Right hindlimb (tissue), 1 donor: ENCODE measurements at regions not wholly inside any gene's neighbourhood (a gene's known extent, or its start where the extent isn't known, plus 50 kb on each side); places are given as distances from the start of the nearest gene placed in this dataset.

Experiments used
- DNase-seq: peaks from one replicate; pipeline ENCODE4 v3.0.0-alpha.2; 2018

DNA sequence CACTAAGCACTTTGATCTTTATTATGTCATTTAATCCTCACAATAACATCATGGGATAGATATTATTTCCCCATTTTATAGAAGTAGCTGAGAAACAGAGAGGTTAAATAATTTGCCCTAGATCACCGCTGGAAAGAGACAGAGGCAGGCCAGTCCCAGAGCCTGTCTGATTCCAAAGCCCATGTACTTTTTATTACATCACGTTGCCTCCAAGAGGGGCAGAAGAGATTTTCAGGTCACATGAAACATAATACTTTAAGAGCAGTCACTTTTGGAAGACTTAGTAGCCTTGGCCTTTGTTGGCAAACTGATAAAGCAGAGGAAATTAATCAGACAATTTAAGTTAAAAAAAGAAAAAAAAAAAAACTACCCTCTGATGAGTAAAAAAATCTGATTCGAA is 200.2 kb upstream of the ARHGAP20 start:
- DNase-seq = no peak

DNA sequence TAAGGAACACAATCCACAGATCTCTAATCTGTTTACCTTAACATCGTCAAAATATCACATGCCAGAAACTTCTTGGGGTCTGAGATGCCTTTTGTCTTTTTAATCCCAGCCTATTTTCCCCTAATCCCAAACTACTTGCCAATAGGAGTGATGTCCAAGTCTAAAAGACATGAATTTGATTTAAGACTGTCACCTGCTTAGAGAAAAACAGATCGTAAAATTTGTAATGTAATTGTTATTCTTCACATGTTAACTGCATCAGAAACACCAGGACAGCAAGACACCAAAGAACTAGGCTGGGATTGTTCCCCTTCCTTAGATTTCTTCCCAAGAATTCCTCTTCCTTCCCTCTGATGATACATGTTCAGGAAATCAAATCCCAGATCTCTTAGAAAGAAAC is 198.1 kb upstream of the ARHGAP20 start:
- no peak for DNase-seq

DNA sequence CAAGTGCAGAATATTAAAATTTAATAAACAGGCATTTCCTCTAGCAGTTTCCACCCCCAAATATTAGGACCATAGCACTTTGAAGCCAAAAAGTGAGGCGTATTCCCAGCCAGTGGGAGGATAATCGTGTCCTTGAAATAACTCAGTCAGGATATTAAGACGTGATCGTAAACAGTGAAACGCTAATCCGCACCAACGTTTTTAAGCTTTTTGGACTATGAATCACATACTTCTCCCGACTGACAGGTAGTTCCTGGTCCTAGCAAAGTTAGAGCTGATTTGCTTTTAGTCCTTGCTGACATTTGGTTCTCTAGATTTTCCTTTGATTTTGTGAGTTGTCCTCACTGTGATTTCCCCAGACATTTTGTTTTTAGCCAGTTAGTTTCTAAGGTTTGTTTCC is 197.1 kb upstream of the ARHGAP20 start:
- DNase-seq = no peak

DNA sequence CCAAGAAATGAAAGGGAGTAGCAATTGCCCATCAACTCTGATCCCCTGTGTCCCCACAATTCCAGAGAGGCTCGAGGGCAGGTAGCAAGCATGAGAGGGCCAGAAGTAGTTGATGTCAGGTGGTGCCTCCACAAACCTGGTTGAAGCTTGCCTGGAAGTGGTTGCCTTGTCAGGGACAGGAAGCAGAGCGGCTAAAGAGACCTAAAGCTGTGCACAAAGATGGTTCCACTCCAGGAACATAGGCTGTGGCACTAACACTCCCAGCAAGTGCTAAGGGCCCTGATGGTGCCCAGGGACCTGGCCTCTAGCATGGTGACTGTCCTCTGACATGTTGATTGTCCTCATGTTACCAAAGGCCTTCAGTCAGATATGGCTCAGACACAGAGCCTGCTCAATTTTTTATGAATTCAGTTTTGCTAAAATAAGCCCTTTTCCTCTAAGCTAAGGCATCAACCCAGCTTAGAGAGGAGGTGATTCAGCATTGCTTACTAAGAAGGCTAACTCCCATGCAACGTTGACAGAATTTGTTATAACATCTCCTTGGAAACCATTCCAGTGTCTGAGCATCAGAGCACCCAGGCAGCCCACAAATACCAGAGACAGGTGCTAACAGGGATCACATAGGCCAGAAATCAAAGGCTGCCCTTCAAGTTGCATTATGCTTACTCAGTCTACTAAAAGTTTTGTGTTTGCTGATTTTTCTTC is 196.3 kb upstream of the ARHGAP20 start:
- DNase-seq = no peak

DNA sequence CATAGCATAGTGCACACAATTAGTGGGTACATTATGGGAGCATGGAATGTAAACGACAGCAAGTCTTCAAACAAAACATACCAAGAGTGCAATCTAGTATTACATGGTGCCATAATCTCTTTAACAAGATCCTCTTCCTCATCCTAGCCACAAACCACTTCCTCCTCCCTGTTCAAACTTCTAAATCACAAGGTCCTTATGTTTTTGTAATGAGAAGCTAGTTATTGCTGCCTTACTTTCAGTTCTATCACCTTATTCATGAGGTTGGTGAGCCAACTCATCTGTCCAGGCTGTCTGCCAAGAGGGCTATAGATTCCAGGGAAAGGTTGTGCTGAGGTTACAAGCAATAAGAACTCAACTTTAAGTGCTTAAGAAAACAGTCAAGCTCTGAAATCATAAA is 195.4 kb upstream of the ARHGAP20 start:
- peak; percentile 65 for DNase-seq

DNA sequence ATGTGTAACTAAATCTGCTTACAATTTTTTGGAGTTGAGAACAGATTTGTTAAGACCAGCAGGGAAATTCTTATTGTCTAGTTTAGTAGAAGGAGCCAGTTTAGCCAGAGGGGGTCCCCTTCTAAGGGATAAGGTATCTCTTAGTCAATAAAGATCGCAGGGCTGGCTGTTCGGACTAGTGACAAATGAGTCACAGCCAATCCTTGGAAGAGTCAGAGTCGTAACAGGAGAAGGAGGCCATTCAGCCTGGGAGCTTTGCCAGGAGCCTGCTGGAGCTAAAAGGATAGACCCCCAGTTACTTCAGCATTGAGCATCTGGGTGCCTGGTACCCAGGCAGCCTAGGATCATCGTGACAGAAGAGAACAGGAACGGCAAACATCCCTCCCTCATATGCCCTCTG is 191.6 kb upstream of the ARHGAP20 start:
- no peak for DNase-seq

DNA sequence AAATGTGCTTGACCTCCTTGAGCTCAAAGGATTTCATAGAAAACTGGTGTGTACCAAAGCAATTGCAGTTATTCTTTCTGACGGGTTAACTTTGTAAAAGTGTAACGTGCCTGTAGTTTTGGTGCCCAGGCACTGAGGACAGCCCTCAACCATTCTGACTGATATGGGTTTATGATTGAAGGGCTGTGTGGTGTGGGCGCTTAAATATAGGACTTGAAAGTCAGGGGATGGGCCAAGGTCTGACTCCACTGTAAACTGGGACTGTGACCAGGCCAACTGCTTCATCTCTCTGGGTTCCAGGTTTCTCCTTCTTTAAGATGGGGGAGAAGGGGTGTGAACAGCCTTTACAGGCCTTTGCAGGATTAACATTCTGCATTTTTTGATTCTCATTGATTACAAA is 191.1 kb upstream of the ARHGAP20 start:
- no peak for DNase-seq

DNA sequence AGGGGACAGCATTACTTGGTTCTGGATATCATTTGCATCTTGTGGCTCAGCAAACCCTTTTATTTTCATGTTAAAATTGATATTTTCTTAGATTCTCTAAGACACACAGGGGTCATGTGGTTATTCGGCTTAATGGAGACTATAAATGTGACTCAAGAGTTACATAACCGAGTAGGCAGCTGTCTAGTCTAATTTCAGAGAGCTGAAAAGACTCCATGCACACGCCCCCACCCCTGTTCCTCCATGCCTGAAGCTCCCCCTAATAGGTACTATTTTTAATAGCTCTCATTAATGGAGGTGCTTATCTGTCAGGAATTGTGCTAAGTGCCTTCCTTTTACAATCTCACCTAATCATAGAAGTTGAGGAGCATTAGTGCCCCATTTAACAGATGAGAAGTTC is 189.2 kb upstream of the ARHGAP20 start:
- DNase-seq = no peak

DNA sequence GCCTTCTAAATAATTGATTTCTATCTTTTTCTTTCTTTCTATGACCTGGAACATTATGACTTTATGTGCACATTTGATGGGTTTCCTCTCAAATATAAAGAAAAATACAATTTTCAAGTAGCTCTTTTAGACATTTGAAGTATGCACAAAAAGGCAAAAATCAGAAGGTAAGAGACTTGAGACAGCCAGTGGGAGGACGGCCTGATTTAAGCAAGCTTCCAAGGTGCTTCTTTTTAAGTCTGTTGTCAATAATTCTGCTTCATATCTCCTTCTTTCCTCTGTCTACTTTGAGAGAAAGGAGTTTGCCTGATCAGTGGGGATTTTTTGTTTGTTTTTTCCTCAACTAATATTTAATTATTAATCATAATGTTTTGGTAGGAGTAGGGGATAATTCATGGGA is 188.2 kb upstream of the ARHGAP20 start:
- no peak for DNase-seq

DNA sequence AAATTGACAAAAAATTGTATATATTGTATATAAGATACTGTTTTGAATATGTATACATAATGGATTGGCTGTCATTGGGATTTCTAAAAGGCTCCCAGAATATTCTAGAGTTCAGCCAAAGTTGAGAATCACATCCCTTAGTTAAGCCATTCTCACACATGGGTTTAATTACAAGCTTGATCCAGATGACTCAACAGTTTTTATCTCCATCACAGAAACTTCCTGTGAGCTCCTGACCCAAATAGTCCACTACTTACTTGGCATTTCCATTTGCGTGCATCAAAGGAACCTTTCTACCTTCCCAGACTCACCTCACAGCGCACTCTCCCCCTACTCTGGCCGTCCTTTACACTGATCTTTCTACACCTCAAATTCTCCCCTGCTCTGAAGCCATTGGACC is 184.8 kb upstream of the ARHGAP20 start:
- DNase-seq = no peak

DNA sequence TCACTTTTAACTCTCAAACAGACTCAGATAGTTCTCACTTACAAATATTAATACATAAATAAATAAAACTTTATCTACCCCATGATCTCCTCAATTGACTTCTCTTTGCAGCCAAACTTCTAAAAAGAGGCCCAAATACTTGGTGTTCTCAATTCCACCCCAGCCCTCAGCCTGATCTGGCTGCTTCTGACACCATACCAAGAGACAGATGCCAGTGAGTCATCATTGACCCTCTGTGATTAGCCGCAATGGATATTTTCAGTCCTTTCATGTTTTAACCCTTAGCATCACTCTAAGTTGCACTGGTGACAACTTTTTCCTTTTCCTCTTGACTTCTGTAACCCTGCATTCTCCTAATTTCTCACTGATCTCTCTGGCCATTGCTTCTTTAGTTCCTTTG is 184.1 kb upstream of the ARHGAP20 start:
- no peak for DNase-seq

DNA sequence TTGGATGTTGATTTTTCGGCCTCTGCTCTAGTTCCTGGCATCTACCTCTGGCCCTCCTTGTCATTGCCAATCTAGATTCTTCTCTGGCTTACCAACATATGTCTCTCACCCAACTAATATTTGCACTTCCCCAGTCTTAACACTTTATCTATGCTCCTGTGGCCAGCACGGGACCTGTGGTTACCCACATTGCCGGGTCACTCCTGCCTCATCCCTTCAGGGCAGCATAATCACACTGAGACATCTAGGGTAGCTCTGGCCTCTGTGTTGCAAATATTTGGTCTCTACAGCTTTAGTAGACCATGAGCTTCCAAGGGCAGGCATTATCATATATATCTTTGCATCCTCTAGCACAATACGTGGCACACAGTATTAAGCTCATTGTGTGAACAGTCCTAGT is 182.0 kb upstream of the ARHGAP20 start:
- no peak for DNase-seq

DNA sequence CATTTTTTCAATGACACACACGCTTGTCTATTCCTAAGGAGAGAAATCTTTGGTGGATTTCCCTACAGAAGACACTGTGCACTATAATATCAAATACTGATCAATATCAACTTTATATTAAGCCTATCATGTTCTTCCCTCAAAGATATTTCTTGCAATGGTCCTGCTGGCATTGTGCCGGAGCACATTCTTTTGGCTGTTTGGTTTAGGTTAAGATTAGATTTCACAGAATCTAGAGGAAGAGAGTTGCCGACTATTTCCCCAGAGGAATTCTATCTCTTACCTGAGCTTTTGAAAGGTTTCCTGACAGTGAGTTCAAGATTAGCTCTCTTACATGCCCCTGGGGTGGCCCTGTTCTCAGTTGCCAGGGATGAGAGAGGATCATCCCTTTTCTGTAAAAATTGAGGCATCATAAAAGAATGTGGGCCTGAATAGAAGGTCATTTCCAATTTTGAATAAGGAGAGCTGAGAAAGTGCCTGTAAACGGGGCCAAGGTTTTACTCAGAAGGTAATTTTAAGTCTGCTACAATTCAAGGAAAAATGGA is 180.6 kb upstream of the ARHGAP20 start:
- DNase-seq = no peak

DNA sequence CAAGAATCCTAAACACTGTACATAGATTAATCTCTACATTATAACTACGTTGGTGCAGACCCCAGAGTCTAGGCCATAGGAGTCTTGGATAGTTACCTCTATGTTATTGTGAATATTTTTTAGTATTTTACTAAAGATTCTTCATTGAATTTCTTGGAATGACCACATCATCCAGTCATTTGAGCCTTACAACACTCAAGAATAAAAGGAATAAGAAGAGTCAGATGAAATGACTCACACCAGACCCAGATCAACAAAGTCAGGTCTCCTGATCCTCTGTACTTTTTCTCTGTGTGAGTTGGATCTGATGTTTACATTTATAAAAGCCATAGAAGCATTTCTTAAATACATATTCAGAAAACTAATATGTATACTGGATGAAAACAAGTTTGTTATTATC is 179.2 kb upstream of the ARHGAP20 start:
- no peak for DNase-seq

DNA sequence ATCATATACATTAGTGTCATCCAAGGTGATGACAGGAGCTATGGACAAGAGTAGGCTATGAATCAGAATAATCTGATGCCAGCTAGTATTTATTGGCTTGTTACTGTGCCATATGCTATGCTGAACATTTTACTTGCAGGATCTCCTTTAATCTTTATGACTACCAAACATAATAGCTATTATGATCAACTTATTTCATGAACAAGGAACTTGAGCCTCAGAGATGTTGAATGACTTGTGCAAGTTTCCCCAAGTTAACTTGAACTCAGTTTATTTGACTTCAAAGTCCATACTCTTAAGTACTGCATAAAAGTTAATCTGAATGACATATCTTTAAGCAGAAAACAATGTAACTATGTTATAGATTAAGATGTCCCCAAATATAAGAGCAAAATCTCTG is 178.8 kb upstream of the ARHGAP20 start:
- DNase-seq = no peak

DNA sequence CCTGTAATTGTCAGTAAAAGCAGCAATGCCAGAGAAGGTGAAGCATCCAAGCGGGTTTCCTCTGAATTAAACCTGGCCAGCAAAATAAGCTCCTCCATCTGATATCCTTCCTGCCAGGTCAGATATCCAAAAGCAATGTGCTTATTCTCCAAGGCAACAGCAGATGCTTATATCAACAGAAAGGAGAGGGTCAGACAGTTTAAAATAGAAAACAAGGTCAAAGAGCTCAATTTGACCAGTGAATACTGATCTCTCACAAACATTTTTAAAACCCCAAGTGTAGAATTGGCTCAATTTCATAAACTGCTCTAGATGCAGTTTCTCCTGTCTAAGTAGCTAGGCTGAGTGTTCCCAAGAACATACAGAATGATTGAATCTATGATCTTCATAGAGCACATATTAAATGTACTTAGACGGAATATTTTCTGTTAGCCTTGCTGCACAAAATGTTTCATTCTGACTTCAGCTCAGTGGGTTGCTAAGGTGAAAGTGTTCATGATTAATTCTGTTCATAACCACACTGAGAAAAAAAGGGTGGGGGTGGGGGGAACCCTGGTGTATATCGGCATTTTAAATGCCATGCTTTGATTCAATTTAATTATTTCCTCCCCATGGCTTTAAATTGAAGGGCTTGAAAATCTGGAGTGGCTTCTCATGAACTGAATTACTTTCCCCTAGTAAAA is 174.2 kb upstream of the ARHGAP20 start:
- DNase-seq = no peak

DNA sequence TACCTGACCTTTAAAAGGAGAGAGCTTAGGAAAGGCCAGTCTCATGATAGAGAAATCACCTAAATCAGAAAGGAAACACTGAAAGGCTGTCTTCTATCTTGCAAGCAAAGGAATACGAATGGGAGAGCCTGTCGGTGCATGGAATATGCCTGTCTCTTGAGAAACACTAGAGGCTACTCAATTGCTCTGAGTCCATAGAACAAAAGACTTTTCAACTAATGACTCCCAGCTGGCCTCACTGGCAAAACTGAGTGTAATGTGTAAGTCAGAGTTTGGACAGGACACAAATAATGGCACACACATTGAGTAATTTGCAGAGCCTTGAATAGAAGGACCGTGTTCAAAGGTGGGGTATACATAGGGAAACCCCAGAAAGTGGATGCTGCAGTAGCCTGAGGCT is 171.0 kb upstream of the ARHGAP20 start:
- no peak for DNase-seq

DNA sequence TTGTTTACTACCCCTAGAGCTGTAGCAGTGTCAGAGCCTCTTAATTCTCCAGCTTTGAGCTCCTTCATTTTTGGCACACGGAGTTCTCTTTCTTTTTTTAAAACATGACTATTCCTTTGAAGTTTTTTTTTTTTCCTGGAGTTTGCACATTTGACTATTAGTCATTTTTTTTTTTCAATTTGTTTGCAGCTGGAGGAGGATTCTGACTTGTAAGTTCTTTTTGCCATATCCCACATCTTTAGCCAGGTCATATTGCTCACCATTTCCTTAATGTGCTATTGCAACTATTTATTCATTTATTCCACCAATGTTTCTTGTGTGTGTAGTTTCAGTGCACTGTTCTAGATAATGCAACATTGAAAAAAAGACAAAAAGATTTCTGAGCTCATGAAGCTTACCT is 166.3 kb upstream of the ARHGAP20 start:
- DNase-seq = no peak

DNA sequence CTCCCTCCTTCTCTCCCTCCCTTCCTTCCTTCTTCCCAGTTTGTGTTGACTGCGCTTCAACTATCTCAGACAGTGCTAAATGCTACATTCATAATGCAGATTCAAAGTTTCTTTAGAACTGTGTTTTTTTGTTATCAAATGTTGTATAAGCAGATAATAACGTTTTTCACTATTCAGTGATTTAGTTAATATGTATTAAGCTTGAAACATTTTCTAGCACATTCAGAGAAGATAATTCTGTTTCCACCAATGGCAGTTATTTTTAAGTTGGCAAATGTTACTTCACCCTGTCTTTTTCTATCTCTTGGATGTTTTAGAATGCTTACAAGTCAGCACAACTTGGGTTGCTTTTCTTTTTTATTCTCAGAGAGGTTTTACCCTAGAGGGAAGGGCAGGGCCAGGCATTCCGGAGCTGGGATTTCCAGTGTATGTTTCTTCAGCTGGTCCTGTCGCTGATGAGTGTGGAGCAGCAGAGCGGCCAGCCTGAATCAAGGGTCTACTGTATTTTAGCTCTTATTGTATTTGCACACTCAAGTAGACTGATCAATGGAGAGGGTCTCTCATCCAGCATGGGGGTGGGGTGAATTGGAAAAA is 162.3 kb upstream of the ARHGAP20 start:
- no peak for DNase-seq

DNA sequence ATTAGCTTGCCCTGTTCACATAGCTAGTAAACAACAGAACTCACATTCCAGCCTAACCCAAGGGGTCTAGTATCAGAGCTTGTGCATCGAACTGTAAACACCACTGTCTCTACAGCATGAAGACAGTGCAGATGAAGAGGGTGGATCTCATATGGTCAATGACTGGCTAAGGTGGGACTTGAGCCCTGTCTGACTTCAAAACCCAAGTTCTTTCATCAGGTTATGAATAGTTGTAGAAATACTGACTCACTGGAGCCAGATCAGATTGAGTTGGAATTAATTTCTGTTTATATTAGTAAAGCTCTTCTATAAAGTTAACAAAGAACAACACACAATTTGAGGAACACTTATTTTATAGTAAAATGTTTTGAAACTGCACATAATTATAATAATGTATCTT is 161.7 kb upstream of the ARHGAP20 start:
- DNase-seq = no peak

DNA sequence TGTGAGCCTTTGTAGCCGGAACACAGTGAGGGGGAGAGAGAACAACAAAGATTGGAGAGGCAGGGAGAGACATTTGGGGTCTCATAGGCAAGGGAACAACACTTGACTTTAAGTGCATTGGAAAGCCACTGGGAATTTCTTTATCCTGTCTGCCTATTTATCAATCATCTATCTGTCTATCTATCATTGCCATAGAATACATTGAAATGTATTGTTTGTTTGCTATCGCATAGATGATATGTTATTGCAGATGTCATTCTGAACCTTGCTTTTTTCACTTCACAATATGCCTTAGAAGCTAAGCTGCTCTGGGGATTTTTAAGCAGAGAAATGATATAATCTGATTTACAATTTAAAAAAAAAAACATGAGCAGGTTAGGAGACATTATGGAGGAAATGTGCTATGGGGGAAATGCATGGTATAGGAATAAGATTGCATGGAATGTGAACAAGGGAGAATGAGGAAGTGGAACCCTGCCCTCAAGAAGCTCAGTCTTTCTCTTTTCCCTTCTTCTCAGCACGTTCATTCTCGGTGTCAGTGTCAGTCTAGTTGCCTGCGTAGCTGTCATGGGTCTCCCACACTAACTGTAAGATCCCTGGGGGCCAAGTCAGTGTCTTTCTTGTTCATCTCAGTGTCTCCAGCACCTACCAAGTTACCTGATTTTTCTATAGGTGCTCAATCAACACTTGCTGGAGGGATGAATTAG is 158.7 kb upstream of the ARHGAP20 start:
- DNase-seq = no peak

DNA sequence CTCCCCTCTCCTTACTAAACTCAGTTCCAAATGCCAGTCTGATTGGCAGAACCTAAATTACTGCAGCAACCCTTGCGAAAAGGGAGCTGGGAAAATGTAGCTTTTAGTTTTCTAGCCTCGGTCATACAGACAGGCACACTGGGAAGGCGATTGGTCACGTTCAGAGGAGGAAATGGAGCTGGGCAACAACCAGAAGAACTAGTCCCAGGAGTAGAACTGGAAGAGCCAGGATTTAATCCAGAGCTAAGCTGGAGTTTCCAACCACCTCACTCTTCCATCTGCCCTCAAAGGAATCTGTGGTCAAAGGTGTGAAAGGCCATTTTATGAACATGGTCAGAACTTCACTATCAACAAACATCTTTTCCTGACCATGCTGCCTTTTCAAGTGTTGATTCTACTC is 155.7 kb upstream of the ARHGAP20 start:
- DNase-seq = no peak

DNA sequence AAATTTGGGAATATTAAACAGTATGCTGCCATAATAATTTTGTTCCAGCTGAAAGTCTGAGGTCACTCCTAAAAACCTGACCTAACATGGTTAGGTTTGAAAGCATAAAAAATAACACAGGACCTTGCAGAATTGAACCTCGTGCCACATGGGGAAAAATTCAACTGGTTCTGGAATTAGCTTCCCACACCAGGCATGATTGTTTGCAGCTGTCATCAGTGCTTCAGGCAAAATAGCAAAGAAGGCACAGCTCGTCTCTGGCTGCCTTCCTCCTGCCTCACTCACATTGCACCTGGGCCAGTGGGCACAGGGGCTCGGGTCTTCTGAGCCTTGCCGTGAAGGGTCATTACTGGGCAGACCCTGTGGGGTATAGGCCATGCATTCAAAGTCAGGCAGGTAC is 153.8 kb upstream of the ARHGAP20 start:
- DNase-seq = no peak

DNA sequence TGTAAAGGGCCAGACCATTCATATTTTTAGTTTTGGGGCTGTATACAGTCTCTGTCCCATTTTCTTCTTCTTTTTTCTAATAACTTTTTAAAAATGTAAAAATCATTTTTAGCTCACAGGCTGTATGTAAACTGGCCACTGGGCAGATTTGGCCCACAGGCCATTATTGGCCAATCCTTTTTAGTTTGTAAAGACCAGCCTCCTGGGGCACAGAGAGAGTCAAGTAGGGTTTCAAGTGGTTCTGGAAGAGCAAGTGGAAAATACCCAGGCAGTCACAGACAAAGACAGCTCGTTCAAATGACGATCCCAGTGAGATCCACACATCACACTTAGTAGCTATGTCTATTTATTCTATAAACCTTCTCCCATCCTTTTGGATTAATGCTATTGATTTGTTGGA is 150.2 kb upstream of the ARHGAP20 start:
- no peak for DNase-seq
